Dermis blood vessel endothelial cell (primary cell): ENCODE measurements at regions not wholly inside any gene's neighbourhood (a gene's known extent, or its start where the extent isn't known, plus 50 kb on each side); places are given as distances from the start of the nearest gene placed in this dataset.

Source experiments
- DNase-seq: peaks from one replicate; pipeline ENCODE4 v3.0.0; 2010

DNA sequence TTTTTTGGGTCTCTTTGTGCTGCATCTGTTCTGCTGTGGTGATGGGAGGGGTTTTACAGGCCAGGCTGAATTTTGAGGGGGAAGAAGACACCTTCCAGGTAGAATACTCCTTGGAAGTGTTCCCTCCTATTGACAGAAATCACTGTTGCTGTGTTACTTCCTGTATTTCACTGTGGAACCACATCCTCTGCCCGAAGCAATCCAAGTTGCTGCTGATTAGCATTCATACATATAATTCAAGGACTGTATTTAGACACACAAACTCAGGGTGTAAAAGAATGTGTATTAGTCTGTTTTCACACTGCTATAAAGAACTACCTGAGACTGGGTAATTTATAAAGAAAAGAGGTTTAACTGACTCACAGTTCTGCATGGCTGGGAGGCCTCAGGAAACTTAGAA is 50.6 kb upstream of the TMEM244 start:
- DNase-seq, result no peak
